Endothelial cell of umbilical vein (primary cell): ENCODE measurements at regions not wholly inside any gene's neighbourhood (a gene's known extent, or its start where the extent isn't known, plus 50 kb on each side); places are given as distances from the start of the nearest gene placed in this dataset.

Experiments used
- BruUV-seq: library from RNA; stranded (reverse); fragments of 400-500 nt; replicated peaks from 2 replicates; lab custom pipeline; 2021; lab: Mats Ljungman, UMichigan
- CTCF ChIA-PET: fragments of 300-600, 350-600 bp; sonication (Branson Sonifier 250); formaldehyde crosslinking; loops from one replicate; lab custom pipeline; 2021; ENCODE audit warnings: antibody characterized with exemption, inconsistent platforms; lab: Charles Lee
- POLR2A ChIA-PET: fragments of 300-600, 350-600 bp; sonication (Branson Sonifier 250); formaldehyde crosslinking; loops from one replicate; lab custom pipeline; 2021; ENCODE audit warnings: antibody characterized with exemption, inconsistent platforms; lab: Charles Lee
- DNase-seq: peaks from one replicate; pipeline ENCODE4 v3.0.0-alpha.2; 2011; ENCODE audit warnings: low read depth, low spot score
- FAIRE-seq: peaks from 2 replicates; lab custom pipeline; 2011; peaks lifted over from hg19 to GRCh38; lab: Jason Lieb, UNC
- H2AFZ ChIP-seq: 2 replicates; pipeline ENCODE4 v1.6.0; 2012; ENCODE audit warnings: low read depth, low read length, control low read depth, inconsistent platforms
- H3K27ac ChIP-seq: 2 replicates; pipeline ENCODE4 v1.5.1; 2011; ENCODE audit warnings: low read depth, mild to moderate bottlenecking, control low read depth, low read length, moderate library complexity; ENCODE audit not compliant: insufficient read depth
- H3K27me3 ChIP-seq, 2 experiments: 2 replicates each; pipeline versions ENCODE4 v1.6.0 to v1.6.1; 2011; ENCODE audit warnings: low read length in 2 of 2, mixed read lengths in 1 of 2; ENCODE audit not compliant: control insufficient read depth in 2 of 2, insufficient read depth in 2 of 2
- H3K36me3 ChIP-seq, 2 experiments: 2 replicates in 1 of 2; 3 replicates in 1 of 2; pipeline ENCODE4 v1.5.1; 2011; ENCODE audit warnings: low read length in 2 of 2, mild to moderate bottlenecking in 1 of 2, moderate library complexity in 1 of 2; ENCODE audit not compliant: control insufficient read depth in 2 of 2, insufficient read depth in 2 of 2; ENCODE audit errors: extremely low read depth in 1 of 2
- H3K4me1 ChIP-seq: 3 replicates; pipeline ENCODE4 v1.5.1; 2011; ENCODE audit warnings: mild to moderate bottlenecking, low read length; ENCODE audit not compliant: control insufficient read depth, insufficient read depth; ENCODE audit errors: extremely low read depth
- H3K4me2 ChIP-seq: 2 replicates; pipeline ENCODE4 v1.6.1; 2011; ENCODE audit warnings: low read length, control low read depth, mixed read lengths; ENCODE audit not compliant: insufficient read depth
- H3K4me3 ChIP-seq, 3 experiments: fragments of 200-600 bp in 1 of 3; sonication (generic), shearing (Covaris generic) in 1 of 3; replicated peaks in 1 of 3; 2 replicates each; pipeline ENCODE4 v1.5.1; 2011 to 2016; ENCODE audit warnings: control low read depth in 3 of 3, low read length in 3 of 3, mild to moderate bottlenecking in 2 of 3, inconsistent platforms in 1 of 3, low read depth in 1 of 3, moderate library complexity in 1 of 3; ENCODE audit not compliant: insufficient read depth in 1 of 3
- H3K79me2 ChIP-seq: 2 replicates; pipeline ENCODE4 v1.6.0; 2012; ENCODE audit warnings: low read length, inconsistent platforms; ENCODE audit not compliant: control insufficient read depth, insufficient read depth
- H3K9ac ChIP-seq: replicated peaks from 2 replicates; pipeline ENCODE3; 2011; ENCODE audit warnings: low read length, control low read depth; ENCODE audit not compliant: insufficient read depth; ENCODE audit errors: extremely low read depth
- H3K9me1 ChIP-seq: replicated peaks from 3 replicates; pipeline ENCODE4 v1.6.0; 2011; ENCODE audit warnings: mild to moderate bottlenecking, low read length; ENCODE audit not compliant: control insufficient read depth, insufficient read depth; ENCODE audit errors: extremely low read depth
- H3K9me3 ChIP-seq: replicated peaks from 2 replicates; pipeline ENCODE4 v1.5.1; 2012; ENCODE audit warnings: low read length, inconsistent platforms; ENCODE audit not compliant: control insufficient read depth, insufficient read depth
- H4K20me1 ChIP-seq: replicated peaks from 2 replicates; pipeline ENCODE3; 2011; ENCODE audit warnings: mild to moderate bottlenecking, low read length; ENCODE audit not compliant: control insufficient read depth, insufficient read depth; ENCODE audit errors: extremely low read depth
- EZH2 ChIP-seq: IDR thresholded peaks from 2 replicates; pipeline ENCODE4 v1.6.1; 2012; ENCODE audit warnings: borderline replicate concordance, low read depth, mild to moderate bottlenecking, moderate library complexity, low read length, inconsistent platforms; ENCODE audit not compliant: severe bottlenecking
- FOS ChIP-seq: IDR thresholded peaks from 2 replicates; pipeline ENCODE4 v1.6.1; 2011; ENCODE audit warnings: mild to moderate bottlenecking, low read length, moderate library complexity, borderline replicate concordance; ENCODE audit not compliant: insufficient read depth
- GATA2 ChIP-seq: IDR thresholded peaks from 2 replicates; pipeline ENCODE4 v1.7.0; 2011; ENCODE audit warnings: low read depth, mild to moderate bottlenecking, moderate library complexity, mixed read lengths, low read length; ENCODE audit not compliant: insufficient read length, insufficient read depth
- JUN ChIP-seq: IDR thresholded peaks from 2 replicates; pipeline ENCODE4 v1.6.1; 2011; ENCODE audit warnings: borderline replicate concordance, low read depth; ENCODE audit not compliant: insufficient read length, insufficient read depth
- MYC ChIP-seq: IDR thresholded peaks from one replicate; pipeline ENCODE4 v1.6.1; 2011; ENCODE audit warnings: mild to moderate bottlenecking, low read depth, low read length
- POLR2A ChIP-seq: IDR thresholded peaks from 2 replicates; pipeline ENCODE4 v1.6.1; 2012; ENCODE audit warnings: low read depth, mild to moderate bottlenecking, control low read depth, low read length
- POLR2AphosphoS5 ChIP-seq: IDR thresholded peaks from 2 replicates; pipeline ENCODE4 v1.6.1; 2012; ENCODE audit warnings: low read depth, mild to moderate bottlenecking, control low read depth, low read length, moderate library complexity; ENCODE audit not compliant: insufficient read depth
- dilution Hi-C: fragments of 300-500 bp; cut with MboI; formaldehyde crosslinking; loops from one replicate; pipeline ENCODE4 v1.15.0; 2019; ENCODE audit warnings: low sequenced_read_pairs; ENCODE audit not compliant: extremely low pct_ligation_motif_present
- intact Hi-C: fragments of 100-400 bp; cut with micrococcal nuclease; formaldehyde crosslinking; loops from one replicate; pipeline ENCODE4 v1.10.0; 2022
- TF ChIP-seq, protein P1 (sequence below): IDR thresholded peaks from 2 replicates; pipeline ENCODE4 v1.6.1; 2011; ENCODE audit not compliant: insufficient read depth, insufficient read length
- TF ChIP-seq, protein P2 (sequence below), 2 donors: IDR thresholded peaks; 1 replicate in 1 of 2; 2 replicates in 1 of 2; pipeline ENCODE4 v1.5.1; 2011; ENCODE audit warnings: low read length in 2 of 2, mild to moderate bottlenecking in 2 of 2, moderate library complexity in 2 of 2, control low read depth in 1 of 2, inconsistent platforms in 1 of 2, low read depth in 1 of 2; ENCODE audit not compliant: insufficient read depth in 1 of 2; ENCODE audit errors: extremely low read depth in 1 of 2

GRCh38 chr18:54035927-54036326, 188.5 kb downstream of the MBD2 start:
- no peaks in the 10 kb centered on the region for H3K36me3 ChIP-seq
- intact Hi-C loops (no loop called here), dilution Hi-C loops (no loop called here)
- no peaks in the 10 kb centered on the region for H3K79me2 ChIP-seq
- H3K27me3 ChIP-seq, result no peaks in the 10 kb centered on the region
- no peaks in the 10 kb centered on the region for H3K9me3 ChIP-seq
- no peak overlapping the region for H3K9ac ChIP-seq
- no peak overlapping the region for H3K4me2 ChIP-seq
- POLR2A ChIA-PET, result no interaction called here
- TF ChIP-seq EZH2 (no peak), GATA2 (no peak), POLR2A (no peak), MYC (no peak), POLR2AphosphoS5 (no peak), FOS (no peak), JUN (no peak)
- TF ChIP-seq, protein P1, sequence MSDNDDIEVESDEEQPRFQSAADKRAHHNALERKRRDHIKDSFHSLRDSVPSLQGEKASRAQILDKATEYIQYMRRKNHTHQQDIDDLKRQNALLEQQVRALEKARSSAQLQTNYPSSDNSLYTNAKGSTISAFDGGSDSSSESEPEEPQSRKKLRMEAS, result no peak
- TF ChIP-seq, protein P2, sequence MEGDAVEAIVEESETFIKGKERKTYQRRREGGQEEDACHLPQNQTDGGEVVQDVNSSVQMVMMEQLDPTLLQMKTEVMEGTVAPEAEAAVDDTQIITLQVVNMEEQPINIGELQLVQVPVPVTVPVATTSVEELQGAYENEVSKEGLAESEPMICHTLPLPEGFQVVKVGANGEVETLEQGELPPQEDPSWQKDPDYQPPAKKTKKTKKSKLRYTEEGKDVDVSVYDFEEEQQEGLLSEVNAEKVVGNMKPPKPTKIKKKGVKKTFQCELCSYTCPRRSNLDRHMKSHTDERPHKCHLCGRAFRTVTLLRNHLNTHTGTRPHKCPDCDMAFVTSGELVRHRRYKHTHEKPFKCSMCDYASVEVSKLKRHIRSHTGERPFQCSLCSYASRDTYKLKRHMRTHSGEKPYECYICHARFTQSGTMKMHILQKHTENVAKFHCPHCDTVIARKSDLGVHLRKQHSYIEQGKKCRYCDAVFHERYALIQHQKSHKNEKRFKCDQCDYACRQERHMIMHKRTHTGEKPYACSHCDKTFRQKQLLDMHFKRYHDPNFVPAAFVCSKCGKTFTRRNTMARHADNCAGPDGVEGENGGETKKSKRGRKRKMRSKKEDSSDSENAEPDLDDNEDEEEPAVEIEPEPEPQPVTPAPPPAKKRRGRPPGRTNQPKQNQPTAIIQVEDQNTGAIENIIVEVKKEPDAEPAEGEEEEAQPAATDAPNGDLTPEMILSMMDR (IDR thresholded peaks at IDR 0.05; ENCODE audit: extremely low read depth in 1 of 2, insufficient read depth in 1 of 2, low read depth in 1 of 2, low read length in 2 of 2), result no peak
- H3K27ac ChIP-seq, result no peak overlapping the region
- no peak overlapping the region for H2AFZ ChIP-seq
- no peaks in the 10 kb centered on the region for H4K20me1 ChIP-seq
- CTCF ChIA-PET, result no interaction called here
- DNase-seq (no peak), FAIRE-seq (no peak)
- H3K9me1 ChIP-seq, result no peaks in the 10 kb centered on the region
- H3K4me1 ChIP-seq, result no peaks in the 10 kb centered on the region
- no peak overlapping the region for H3K4me3 ChIP-seq
- no TSS peak for BruUV-seq
